ENCODE measurements at regions not wholly inside any gene's neighbourhood (a gene's known extent, or its start where the extent isn't known, plus 50 kb on each side); places are given as distances from the start of the nearest gene placed in this dataset.
"Not testable (repeated sequence)": the region's sequence is repeated elsewhere in the genome, so short reads cannot be mapped to it uniquely, and the experiment has no call there.

GRCh38 chr17:30648015-30648620 lies 170.9 kb downstream of the GOSR1 start:
- TF ChIP-seq, protein P1, sequence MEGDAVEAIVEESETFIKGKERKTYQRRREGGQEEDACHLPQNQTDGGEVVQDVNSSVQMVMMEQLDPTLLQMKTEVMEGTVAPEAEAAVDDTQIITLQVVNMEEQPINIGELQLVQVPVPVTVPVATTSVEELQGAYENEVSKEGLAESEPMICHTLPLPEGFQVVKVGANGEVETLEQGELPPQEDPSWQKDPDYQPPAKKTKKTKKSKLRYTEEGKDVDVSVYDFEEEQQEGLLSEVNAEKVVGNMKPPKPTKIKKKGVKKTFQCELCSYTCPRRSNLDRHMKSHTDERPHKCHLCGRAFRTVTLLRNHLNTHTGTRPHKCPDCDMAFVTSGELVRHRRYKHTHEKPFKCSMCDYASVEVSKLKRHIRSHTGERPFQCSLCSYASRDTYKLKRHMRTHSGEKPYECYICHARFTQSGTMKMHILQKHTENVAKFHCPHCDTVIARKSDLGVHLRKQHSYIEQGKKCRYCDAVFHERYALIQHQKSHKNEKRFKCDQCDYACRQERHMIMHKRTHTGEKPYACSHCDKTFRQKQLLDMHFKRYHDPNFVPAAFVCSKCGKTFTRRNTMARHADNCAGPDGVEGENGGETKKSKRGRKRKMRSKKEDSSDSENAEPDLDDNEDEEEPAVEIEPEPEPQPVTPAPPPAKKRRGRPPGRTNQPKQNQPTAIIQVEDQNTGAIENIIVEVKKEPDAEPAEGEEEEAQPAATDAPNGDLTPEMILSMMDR (IDR thresholded peaks at IDR 0.05; ENCODE audit: insufficient read depth, low read length), result not testable (repeated sequence)
- not testable (repeated sequence) for TF ChIP-seq POLR2AphosphoS5, GABPA (IDR thresholded peaks at IDR 0.05; ENCODE audit: low read depth)
- TF ChIP-seq, protein P2, sequence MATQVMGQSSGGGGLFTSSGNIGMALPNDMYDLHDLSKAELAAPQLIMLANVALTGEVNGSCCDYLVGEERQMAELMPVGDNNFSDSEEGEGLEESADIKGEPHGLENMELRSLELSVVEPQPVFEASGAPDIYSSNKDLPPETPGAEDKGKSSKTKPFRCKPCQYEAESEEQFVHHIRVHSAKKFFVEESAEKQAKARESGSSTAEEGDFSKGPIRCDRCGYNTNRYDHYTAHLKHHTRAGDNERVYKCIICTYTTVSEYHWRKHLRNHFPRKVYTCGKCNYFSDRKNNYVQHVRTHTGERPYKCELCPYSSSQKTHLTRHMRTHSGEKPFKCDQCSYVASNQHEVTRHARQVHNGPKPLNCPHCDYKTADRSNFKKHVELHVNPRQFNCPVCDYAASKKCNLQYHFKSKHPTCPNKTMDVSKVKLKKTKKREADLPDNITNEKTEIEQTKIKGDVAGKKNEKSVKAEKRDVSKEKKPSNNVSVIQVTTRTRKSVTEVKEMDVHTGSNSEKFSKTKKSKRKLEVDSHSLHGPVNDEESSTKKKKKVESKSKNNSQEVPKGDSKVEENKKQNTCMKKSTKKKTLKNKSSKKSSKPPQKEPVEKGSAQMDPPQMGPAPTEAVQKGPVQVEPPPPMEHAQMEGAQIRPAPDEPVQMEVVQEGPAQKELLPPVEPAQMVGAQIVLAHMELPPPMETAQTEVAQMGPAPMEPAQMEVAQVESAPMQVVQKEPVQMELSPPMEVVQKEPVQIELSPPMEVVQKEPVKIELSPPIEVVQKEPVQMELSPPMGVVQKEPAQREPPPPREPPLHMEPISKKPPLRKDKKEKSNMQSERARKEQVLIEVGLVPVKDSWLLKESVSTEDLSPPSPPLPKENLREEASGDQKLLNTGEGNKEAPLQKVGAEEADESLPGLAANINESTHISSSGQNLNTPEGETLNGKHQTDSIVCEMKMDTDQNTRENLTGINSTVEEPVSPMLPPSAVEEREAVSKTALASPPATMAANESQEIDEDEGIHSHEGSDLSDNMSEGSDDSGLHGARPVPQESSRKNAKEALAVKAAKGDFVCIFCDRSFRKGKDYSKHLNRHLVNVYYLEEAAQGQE (IDR thresholded peaks at IDR 0.05; ENCODE audit: insufficient replicate concordance, low read depth), result not testable (repeated sequence)
